HG02938 (cell line): ENCODE measurements at regions not wholly inside any gene's neighbourhood (a gene's known extent, or its start where the extent isn't known, plus 50 kb on each side); places are given as distances from the start of the nearest gene placed in this dataset.

Experiments used
- ATAC-seq: cut with Tn5 transposase; IDR thresholded peaks from one replicate; pipeline ENCODE4 v1.9.1; 2021; ENCODE audit warnings: mild to moderate bottlenecking, moderate library complexity; ENCODE audit not compliant: unreplicated experiment

DNA sequence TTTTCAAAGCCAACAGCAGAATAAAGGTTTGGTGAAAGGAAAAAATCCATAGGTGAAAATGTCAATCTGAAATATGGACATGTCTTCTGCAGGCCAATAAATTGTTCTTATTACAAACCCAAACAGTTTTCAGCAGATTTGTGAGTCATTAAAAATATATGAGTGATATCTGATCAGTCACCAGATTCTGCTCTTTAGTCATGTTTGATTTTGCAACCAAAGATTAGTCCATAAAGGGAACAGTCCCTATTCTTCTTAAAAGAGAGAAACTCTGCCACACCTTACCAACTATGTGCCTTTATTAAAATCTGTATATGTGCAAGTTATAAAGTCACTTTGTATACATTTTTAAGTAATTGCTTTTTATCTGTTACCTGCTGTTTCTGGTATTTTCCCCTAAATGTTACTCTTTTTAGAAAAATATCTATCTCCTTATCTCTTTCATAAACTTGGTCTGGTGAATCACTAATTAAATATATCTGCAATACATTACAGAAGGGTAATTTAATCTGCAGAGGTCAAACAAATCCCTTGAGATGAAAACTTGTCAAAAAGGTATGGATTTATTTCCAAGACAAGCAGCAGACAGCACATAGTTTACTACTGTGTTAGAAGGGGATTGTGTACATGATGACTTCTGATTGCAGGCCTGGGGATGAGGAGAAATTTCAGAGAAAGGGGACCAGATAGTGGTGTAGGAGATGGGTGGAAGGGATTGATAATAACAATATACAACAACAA, 322.9 kb upstream of the NWD2 start:
- no peak for ATAC-seq

DNA sequence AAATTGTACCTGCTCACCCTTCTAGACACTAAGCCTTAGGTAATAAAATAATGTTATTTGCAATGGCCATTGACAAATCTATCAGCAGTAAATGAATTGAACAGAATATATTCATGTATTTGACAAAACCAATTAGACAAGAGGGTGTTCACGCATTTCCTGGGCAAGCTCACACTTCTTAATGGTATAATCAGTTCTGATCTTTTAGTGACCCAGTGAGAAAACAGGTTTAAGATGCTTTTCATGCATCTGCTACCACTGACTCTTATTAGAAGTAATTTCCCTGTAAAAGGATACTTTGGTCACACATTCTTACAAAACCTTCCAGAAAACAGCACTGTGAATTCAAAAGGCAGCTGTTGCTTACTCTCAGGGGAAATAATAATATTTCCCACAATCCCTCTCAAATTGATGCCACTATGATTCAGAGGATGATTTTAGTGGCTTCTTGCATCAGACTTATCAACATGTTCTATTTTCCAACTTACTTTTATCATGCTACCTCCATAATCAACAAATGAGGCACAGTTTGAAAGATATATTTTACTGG, 313.9 kb upstream of the NWD2 start:
- ATAC-seq: no peak

DNA sequence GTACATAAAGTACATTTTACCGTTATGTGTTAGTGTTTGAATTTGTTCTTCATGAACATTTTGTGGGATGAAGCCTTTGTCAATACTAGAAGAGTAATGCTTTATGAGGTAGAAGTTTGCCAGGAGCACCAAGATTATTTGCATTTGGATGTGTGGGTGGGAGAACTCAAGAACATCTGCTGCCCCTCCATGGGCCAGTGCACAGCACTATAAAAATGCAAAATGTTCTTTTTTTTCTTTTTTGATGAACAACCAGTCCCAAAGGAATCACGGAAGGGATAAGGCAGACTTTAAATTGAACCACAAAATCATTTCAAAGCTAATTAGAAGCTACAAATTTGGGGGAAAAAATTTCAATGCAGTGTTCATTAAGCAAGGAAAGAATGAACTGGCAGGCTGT, 300.3 kb upstream of the NWD2 start:
- ATAC-seq: no peak

DNA sequence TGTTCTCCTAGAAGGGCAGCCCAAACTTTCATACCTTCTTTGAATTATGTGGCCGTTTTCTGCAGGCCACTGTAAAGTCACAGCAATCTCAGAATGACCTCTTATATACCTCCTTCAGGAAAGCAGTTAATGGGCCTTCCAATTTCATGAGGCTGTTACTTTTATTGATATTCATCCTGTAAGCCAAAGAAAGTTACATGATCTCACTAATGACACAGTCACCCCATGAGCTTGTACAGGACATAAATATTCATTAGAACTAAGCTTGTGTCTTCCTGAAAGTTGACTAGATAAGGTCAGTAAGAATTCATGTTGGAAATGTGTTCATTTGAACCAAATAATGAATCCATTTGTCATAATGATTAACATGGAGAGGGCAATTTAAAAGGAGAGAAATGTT, 283.1 kb upstream of the NWD2 start:
- no peak for ATAC-seq

DNA sequence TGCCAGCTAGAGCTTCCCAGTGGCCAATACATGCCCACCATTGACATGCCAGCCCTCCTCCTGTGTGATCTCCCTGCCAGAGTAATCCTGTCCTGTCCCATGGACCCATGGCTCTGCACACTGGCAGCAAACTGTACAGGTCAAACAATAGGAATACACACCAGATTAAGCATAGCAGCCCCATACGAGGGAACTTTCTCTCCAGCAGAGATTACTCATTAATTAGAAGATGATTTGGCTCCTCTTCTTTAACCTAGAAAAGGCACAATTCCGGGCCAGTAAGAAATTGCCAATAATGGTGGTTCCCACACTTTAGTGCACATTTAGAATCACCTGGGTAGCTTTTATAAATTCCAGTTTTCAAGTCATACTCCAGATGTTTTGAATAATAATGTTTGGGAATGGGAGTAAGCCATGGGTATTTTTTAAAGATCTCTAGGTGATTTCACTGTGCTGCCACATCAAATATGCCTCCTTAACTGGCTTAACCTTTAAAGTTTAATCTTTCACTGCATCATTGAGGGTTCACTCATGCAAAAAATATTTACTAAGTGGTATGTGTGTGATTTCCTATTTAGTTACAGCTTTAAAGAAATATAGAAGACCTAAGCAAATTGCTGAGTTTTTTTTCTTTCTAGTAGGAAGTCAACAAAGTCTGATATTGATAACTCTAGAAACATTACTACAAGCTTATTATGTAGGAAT, 277.6 kb upstream of the NWD2 start:
- ATAC-seq: no peak

DNA sequence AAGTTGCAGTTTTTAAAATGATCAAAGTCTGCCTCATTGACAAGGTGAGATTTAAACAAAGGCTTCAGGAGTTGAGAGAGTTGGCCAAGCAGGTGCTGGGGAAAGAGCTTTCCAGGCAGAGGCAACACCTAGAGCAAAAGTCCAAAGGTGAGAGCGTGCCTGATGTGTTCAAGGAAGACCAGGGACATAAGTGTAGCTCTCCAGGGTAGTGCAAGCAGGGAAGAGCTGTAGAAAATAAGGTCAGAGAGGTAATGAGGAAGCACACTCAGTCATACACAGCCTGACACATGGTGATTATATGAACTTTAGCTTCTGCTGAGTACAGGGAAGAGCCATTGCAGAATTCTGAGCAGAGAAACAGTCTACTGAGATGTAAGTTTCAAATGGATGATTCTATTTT, 265.0 kb upstream of the NWD2 start:
- no peak for ATAC-seq

DNA sequence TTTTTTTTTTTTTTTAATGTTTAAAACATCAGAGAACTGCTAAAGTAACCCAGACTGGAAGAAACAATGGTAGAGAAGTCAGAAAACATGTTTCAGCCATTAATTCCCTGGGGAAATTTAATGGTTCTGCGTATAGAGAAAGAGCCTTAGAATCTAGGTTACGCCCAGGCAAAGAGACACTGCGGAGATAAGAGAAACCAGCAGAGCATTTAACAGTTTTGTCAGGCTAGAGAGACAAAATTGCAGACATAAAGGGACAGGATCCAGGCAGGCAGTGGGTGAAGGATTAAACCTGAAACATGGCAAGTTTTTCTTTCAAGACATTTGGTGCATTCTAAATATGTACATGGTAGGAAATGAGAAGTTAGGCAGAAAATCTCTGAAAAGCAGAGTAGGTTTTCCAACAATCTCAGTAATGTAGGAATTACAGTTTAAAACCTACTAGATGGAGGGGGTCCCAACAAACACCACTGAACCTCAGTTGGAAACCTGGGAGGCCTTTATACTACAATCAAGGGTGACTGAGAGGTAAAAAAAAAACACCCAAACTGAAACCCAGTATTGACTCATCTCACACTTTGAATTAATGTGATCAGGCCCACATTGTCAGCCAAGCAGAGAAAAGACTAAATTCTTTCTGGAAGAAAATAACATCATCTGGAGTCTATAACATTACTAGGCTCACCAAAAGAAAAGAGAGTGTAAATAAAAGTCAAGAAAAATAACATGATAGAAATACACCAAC, 254.2 kb upstream of the NWD2 start:
- ATAC-seq: peak; percentile 51

DNA sequence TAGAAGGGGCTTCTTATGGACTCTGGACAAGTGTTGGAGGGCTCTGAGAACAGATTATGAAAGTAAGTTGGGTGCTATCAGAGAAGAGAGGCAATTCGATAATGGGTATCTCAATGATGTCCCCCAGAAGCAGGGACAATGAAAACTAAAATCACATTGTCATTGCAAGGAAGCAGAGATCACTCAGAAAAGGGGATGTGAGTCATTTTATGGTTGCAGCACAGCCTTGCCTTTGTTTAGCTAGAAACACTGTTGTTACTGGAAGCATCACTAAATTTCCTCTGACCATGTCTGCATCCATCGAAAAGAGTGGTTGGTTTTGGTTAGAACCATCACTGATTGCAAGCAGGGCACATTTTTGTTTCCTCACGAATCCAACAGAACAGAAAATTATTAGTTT, 246.8 kb upstream of the NWD2 start:
- peak; percentile 64 for ATAC-seq

DNA sequence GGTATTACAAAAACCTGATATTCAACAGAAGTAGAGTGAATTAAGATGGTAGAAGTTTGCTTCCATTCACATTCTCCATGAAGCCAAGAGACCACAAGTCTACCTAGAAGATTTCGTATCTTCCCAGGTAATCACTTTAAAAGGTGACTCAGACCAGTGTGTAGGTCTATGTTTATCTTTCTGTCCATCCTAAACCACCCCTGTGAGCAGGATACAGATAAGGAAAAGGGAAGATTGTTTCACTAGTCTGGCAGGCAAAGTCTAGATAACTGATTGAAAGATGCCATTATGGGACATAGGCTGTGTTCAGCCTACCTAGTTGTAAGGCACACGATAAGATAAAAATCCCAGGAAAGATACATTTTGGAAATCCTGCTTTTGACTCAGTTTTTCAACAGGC, 244.3 kb upstream of the NWD2 start:
- ATAC-seq: no peak

DNA sequence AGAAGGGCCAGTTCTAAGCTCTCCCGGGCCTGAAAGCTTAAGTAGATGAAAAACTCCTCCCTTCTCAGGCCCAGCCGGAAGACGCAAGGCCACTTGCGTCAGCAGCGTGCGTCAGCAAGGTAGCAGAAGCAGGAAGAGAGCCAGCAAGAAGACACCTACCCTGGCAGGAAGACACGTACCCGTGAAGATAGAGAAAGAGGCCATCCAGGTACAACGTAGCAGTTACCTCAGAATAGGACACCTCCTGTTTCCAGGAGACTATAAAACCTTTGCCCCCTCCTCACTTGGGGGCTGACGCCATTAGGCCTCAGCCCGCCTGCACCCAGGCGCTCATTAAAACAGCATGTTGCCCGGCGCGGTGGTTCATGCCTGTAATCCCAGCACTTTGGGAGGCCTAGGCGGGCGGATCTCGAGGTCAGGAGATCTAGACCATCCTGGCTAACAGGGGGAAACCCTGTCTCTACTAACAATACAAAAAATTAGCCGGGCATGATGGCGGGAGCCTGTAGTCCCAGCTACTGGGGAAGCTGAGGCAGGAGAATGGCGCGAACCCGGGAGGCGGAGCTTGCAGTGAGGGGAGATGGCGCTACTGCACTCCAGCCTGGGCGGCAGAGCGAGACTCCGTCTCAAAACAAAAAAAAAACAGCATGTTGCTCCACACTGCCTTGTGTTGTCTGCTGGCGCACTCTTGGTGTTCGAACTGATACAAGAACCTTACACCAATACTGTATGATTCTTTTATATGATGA, 242.7 kb upstream of the NWD2 start:
- ATAC-seq: no peak

DNA sequence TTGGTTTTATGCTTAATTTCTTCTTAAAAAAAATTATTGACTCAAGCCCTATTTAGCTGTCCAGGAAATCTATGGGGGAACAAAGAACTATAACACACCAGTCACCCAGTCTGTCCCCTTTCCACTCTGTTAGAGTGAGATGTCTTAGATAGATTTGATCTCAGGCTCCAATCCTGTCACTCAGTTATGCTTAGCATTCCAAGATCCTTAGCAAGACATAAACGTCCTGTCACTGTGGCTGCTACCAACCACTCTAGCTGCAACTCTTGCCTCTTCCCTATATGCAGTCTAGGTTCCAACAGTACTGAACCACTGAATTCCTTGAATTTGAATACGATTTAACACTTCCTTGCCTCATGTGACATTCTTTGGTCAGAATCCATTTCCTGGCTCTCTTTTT, 241.9 kb upstream of the NWD2 start:
- no peak for ATAC-seq

DNA sequence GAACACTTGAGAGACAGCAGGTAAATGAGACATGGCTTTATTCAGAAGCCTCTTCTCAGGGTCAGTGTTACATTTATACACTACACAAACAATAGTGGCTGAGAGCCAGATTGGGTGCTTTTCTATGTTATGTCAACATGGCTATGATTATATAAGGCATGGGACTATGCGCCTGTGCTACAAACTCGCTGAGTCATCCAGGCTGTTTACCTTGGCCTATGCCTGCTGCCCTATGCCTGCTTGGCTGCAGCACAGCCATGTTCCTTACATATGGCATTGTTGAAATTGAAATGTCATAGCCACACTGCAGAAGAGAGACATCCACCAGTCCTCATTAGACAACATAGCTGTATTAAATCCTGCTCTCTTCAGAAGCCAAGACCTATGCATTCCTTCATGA, 236.3 kb upstream of the NWD2 start:
- no peak for ATAC-seq

DNA sequence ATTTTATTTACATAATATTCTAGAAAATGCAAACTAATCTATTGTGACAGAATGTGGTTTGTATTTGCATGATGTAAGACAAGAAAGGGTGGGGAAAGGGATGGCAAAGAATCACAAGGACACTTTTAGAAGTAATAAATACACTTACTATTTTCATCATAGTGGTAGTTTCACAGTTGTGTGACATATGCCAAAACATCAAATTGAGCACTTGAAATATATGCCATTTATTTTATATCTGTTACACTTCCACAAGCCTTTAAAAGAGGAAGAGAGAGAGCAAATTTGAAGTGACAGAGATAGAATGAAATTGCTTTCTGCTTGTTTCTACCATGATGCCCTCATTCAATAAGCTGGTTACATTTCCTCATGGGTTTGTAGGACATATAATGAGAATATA, 230.0 kb upstream of the NWD2 start:
- ATAC-seq: no peak

DNA sequence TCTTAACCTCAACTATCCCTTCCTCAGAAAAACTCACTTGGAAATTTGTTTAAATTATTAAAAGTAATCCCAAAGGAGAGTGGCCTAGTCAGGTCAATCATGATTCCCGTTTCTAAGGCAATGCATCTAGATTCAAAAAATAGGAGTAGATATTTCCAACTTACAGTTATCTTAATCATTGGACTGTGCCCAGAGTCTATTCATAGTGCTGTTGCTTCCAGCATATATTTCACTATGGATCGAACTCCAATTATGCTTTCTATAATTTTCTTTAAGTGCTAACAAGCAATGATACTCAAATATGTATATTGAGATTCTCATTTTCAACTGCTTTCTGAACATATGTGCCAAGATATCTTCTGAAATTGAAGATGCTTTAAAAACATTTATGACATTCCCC, 229.2 kb upstream of the NWD2 start:
- ATAC-seq: no peak

DNA sequence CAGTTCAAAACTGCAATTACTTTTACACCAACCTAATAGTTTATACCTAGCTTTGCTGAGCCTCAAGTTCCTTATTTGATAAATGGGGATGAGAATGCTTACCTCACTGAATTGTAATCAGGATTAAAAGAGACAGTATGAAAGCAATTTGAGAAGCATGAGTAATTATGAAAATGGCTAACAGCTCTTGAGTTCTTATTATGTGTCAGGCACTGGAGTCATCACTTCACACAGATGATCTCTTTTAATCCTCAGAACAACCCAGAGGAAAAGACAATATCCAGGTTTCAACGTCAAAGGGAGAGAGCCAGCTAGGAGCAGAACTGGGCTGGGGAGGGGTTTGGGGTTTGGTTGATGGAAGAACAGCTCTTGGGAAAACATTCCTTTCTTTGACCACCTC, 221.0 kb upstream of the NWD2 start:
- no peak for ATAC-seq

DNA sequence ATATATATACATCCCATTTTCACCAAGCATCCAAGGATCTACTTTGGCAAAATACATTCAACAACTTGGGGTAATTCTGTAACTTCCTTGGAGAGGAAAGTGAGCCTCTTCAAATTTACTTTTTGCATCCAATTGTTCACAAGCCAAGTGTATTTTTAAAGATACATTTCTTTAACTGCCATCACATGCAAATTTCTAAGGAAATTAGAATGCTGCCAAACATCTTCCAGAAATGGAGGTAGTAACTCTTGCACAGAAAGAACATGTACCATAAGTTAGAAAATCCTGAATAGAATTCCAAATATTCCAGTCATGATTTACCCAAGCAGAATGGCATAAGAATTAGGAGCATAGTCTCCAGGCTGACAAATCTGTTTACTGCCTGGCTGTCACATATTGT, 220.5 kb upstream of the NWD2 start:
- no peak for ATAC-seq

DNA sequence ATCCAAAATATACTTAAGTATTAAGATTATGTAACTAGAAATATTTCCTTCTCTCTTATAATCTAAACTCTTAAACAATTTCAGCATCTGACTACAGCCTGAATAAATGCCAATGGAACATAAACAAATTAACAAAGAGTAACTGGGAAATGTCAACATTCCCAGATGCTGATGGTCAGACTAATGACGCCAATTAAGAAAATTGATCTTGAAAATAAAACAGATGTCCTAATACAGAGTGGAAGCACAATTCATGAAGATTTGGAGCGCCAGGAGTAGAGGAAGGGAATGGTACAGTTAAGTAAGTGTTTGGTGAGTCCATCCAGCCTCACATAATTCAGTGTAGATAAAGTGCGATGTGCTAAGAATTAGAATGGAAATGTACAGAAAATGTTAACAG, 203.7 kb upstream of the NWD2 start:
- ATAC-seq: no peak

DNA sequence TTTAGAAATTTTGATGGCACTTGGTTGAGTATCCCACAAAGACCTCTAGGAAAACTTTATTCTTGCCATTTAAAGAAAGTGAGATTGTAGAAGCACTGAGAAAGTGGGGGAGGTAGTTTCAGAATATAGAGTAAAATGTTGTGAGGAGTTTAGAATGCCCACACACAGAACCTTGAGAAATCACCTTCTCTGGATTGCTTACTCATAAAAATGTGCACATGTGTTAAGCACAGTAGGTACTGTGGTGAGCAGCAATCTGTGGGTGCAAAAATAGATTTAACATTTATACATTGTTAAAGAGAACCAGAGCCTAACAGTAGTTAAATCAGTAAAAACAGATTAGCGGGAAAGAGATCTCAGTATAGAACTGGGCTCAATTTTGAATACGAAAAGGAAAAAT, 201.2 kb upstream of the NWD2 start:
- ATAC-seq: no peak

DNA sequence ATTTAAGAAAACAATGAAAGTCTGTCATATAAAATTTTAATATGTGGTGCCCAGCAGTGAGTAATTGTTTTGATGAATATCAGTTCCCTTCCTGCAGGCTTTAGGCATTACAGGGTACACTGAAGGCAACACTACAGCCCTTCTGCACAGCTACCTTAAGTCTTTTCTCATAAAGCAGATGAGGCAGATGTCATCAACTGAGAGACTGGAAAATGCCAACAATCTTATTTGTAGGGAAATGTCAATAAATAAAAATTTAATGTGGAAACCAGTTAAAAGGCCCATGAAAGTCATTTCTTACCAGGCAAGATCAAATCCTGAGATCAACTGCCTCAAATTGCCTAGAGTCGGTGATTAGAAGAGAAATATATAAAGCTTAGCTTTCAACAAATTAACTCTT, 193.4 kb upstream of the NWD2 start:
- ATAC-seq: no peak

DNA sequence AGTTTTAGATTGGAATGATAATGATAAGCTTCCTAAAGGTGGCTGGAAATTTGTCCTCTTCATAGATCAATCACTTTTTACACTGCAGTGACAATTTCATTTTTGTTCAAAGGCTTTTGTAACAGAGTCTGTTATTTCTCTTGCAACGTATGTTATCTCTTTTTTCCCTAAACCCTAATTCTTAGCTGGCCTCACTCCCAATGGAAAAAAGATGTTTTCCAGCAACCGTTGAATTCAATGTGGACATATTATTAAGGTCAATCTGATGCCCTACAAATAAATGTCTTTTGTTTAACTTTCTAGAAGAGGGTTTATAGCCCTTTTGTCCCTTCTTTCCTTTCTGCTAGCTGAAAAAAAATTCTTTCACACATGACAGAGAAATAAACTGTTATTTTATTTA, 192.7 kb upstream of the NWD2 start:
- ATAC-seq: no peak

DNA sequence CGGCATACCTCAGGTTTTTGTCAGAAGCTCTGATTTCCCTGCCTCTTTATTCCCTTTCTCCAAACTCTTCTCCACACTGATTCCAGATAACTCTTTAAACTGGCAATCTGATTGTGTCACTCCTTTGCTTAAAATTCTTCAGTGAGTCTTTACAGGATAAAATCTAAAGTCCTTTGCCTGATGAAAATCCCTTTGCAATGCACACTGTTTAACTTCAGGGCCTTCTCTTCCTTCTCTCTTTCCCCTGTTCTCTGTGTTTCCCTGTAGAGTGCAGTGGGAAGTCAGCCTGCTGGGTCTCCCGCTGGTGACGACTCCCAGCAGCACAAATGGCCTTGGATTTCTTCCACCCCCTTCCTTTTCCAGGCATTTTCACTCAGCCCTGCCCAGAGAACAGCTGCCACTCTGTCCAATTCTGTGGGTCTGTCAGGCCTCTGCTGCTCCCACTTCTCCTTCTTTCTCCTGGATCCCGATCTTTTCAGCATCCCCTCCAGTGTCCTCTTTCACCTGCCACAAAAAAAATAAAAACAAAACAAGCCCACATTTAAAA, 189.9 kb upstream of the NWD2 start:
- no peak for ATAC-seq
